Ovary (tissue), 3 donors: ENCODE measurements at regions not wholly inside any gene's neighbourhood (a gene's known extent, or its start where the extent isn't known, plus 50 kb on each side); places are given as distances from the start of the nearest gene placed in this dataset.

ENCODE experiments used
- EP300 ChIP-seq: sonication (generic); formaldehyde crosslinking; IDR thresholded peaks from one replicate; pipeline ENCODE4 v1.6.1; 2017; ENCODE audit warnings: antibody characterized with exemption
- POLR2A ChIP-seq: fragments of 450-650 bp; IDR thresholded peaks from one replicate; pipeline ENCODE4 v1.6.1; 2017; ENCODE audit warnings: antibody characterized with exemption, mild to moderate bottlenecking, moderate library complexity
- TF ChIP-seq, protein P1 (sequence below), 3 donors: fragments of 450-650 bp in 2 of 3; fragments of 200-600 bp in 1 of 3; IDR thresholded peaks; one replicate each; pipeline versions ENCODE4 v1.5.1 to v1.8.0; 2016 to 2022; ENCODE audit warnings: antibody characterized with exemption in 3 of 3, mild to moderate bottlenecking in 1 of 3
- donor health status: DM: no; HTN: no; CAD: no.

DNA sequence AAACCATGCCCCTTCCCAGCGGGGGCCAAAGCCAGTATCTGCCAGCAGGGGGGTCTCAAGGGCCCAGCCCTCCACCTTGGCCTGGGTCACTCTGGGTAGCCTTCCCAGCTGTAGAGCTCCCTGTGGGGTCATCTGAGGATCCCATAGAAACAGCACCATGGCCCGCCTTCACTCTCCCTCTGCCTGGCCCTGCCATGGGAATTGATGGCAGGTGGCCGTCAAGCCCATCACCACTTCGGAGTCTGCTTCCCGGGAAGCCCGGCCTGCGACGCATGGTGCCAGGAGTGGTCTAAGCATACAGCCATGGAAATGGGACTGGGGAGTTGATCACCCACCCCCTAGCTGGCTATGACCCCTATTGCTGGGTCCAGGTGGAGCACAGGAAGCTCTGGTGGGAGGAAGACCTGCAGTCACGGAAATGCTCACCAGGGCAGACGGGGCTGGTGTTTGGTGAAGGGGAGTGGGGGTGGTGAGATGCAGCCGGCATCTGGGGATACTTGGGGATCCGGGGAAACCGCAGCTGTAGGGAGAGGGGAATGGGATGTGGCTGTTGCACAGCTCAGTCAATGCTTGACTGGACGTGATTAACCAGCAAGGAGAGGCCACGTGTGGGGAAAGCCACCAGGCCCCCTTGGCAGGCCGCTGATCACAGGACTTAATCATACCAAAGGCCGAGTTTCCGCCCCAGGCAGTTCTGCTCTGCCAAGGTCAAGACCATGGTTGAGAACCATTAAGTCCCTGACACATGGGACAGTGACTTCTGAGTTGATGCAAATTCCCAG is 52.2 kb upstream of the DIO3 start:
- TF ChIP-seq, protein P1, sequence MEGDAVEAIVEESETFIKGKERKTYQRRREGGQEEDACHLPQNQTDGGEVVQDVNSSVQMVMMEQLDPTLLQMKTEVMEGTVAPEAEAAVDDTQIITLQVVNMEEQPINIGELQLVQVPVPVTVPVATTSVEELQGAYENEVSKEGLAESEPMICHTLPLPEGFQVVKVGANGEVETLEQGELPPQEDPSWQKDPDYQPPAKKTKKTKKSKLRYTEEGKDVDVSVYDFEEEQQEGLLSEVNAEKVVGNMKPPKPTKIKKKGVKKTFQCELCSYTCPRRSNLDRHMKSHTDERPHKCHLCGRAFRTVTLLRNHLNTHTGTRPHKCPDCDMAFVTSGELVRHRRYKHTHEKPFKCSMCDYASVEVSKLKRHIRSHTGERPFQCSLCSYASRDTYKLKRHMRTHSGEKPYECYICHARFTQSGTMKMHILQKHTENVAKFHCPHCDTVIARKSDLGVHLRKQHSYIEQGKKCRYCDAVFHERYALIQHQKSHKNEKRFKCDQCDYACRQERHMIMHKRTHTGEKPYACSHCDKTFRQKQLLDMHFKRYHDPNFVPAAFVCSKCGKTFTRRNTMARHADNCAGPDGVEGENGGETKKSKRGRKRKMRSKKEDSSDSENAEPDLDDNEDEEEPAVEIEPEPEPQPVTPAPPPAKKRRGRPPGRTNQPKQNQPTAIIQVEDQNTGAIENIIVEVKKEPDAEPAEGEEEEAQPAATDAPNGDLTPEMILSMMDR (IDR thresholded peaks at IDR 0.05), result no peak
- TF ChIP-seq EP300 (no peak), POLR2A (no peak)
